HEK293T (cell line): ENCODE measurements at regions not wholly inside any gene's neighbourhood (a gene's known extent, or its start where the extent isn't known, plus 50 kb on each side); places are given as distances from the start of the nearest gene placed in this dataset.

ENCODE experiments used
- ARNT ChIP-seq: fragments of 450-650 bp; IDR thresholded peaks from 2 replicates; pipeline ENCODE4 v1.6.1; 2017; ENCODE audit warnings: mild to moderate bottlenecking
- ELF4 ChIP-seq: fragments of 450-650 bp; IDR thresholded peaks from 2 replicates; pipeline ENCODE4 v1.6.1; 2017; ENCODE audit warnings: antibody characterized with exemption
- FOXA1 ChIP-seq: fragments of 450-650 bp; IDR thresholded peaks from 2 replicates; pipeline ENCODE4 v1.6.1; 2016; ENCODE audit warnings: mild to moderate bottlenecking
- FOXK2 ChIP-seq: fragments of 450-650 bp; IDR thresholded peaks from 2 replicates; pipeline ENCODE4 v1.6.1; 2016; ENCODE audit warnings: mild to moderate bottlenecking
- FOXM1 ChIP-seq: fragments of 450-650 bp; IDR thresholded peaks from 2 replicates; pipeline ENCODE4 v1.6.1; 2017; ENCODE audit warnings: mild to moderate bottlenecking, borderline replicate concordance
- NFRKB ChIP-seq: fragments of 450-650 bp; IDR thresholded peaks from 2 replicates; pipeline ENCODE4 v1.6.1; 2016; ENCODE audit warnings: mild to moderate bottlenecking, moderate library complexity
- PKNOX1 ChIP-seq: fragments of 450-650 bp; IDR thresholded peaks from 2 replicates; pipeline ENCODE4 v1.6.1; 2016
- SP1 ChIP-seq: fragments of 450-650 bp; IDR thresholded peaks from 2 replicates; pipeline ENCODE4 v1.6.1; 2017
- TARDBP ChIP-seq: fragments of 450-650 bp; IDR thresholded peaks from 2 replicates; pipeline ENCODE4 v1.6.1; 2016
- ZNF384 ChIP-seq: fragments of 450-650 bp; IDR thresholded peaks from 2 replicates; pipeline ENCODE4 v1.6.1; 2016

- no peak for TF ChIP-seq ARNT
- no peak for TF ChIP-seq ELF4
- TF ChIP-seq FOXM1: no peak
- no peak for TF ChIP-seq ZNF384
- TF ChIP-seq NFRKB: no peak
- no peak for TF ChIP-seq SP1
- no peak for TF ChIP-seq TARDBP
- no peak for TF ChIP-seq FOXA1
- no peak for TF ChIP-seq FOXK2
- TF ChIP-seq PKNOX1: no peak
Measured at GRCh38 chr10:29007370-29007747, 281.5 kb upstream of the LYZL1 start.
